PFSK-1 (cell line): ENCODE measurements at regions not wholly inside any gene's neighbourhood (a gene's known extent, or its start where the extent isn't known, plus 50 kb on each side); places are given as distances from the start of the nearest gene placed in this dataset.

ENCODE experiments used
- POLR2AphosphoS5 ChIP-seq: IDR thresholded peaks from 2 replicates; pipeline ENCODE4 v1.6.1; 2012; ENCODE audit warnings: low read depth, mild to moderate bottlenecking, control low read depth, low read length, moderate library complexity
- SIN3A ChIP-seq: IDR thresholded peaks from 2 replicates; pipeline ENCODE4 v1.6.1; 2012; ENCODE audit warnings: mild to moderate bottlenecking, low read length, moderate library complexity, borderline replicate concordance; ENCODE audit not compliant: insufficient read depth
- TAF1 ChIP-seq: IDR thresholded peaks from 2 replicates; pipeline ENCODE4 v1.6.1; 2012; ENCODE audit warnings: low read length, control low read depth, borderline replicate concordance; ENCODE audit not compliant: insufficient read depth

GRCh38 chr18:2237706-2238105 lies 333.6 kb downstream of the METTL4 start:
- TF ChIP-seq POLR2AphosphoS5 (no peak), TAF1 (no peak), SIN3A (no peak)
